Inferior parietal cortex (tissue), 1 donor: ENCODE measurements at regions not wholly inside any gene's neighbourhood (a gene's known extent, or its start where the extent isn't known, plus 50 kb on each side); places are given as distances from the start of the nearest gene placed in this dataset.

ENCODE experiments used
- DNase-seq: peaks from one replicate; pipeline ENCODE4 v3.0.0-alpha.2; 2016; ENCODE audit errors: extremely low spot score

DNA sequence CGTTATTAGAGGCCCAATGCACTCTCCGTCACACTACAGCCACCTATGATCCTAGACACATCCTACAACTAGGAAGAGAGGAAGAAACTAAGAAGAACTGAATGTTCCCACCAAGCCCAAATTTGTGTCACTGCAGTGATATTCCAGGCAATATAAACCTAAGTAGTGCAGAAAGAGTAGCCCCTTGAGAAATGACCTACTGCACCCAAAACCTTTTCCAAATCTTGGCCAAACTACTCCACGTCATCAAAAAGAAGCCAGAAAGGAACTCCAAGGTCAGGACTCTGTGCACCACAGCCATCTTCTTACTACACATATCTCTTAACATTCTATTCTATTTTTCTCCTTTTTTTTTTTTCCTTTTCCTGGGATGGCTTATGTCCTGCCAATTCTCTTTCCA lies 60.2 kb downstream of the ADAMTS1 start:
- no peak for DNase-seq

DNA sequence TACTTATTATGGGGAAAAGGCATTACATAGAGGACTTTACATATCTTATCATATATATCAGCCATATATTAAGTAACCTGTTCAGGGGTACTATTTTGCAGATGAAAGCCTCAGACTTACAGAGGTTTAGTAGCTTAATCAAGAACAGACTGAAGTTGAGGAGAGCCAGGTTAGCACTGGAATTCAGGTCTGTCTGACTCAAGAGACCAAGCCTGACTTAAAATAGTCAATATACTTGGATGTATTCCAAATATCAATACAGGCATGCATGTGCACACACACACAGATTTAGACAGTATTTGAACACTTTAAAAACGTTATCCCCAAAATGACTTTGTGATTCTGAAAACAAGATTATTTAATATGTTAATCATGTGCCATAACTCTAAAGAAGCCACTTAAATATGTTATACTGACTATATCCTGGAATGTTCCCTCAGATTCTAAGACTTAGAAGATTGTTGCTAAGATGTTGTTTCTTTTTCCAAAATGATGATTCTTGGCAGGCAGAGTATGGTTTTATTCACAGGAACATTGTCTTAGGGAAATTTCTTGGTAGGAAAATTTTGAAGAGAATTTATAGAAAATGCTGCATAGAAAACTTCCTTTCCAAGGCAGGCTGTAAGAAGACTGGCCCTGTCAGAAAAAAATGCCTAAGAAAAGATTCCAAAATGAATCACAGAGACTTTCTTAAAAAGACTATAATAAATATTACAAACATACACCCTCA lies 61.6 kb downstream of the ADAMTS1 start:
- DNase-seq = peak; percentile 60

DNA sequence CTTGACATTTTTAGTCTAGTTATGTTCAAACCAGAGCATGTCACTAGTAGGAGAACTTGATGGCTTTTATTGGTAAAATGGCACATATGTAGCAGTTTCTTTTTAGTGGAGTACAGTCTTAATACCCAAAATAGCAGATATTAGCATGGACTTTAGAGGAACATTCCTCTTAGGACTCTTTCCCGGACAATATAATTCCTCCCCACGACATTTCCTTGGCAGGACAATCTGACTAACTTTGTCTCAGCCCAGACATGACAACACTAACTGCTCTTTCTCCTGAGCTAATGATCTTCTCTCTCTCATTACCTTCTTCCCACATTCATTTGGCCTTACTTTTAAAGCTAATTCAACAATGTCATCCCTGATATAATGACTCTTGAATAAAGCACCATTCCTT lies 62.5 kb downstream of the ADAMTS1 start:
- DNase-seq = no peak

DNA sequence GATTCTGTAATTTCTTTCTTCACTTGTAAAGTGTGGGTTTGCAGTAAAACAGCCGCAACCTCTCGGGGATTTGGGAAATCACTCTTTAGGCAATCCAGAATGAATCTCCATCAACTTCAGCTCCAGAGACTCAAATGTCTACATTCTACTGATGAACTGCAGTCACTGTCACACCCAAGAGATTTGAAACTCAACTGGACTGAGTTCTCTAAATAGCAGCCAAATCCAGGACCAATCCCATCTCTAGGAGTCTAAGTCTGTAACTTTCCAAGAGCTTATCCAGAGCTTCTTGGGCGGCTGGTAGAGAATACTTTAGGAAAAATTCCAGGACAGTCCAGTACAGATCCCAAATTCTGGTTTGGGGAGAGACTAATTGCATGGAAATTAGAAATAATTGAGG lies 62.9 kb downstream of the ADAMTS1 start:
- DNase-seq = no peak

DNA sequence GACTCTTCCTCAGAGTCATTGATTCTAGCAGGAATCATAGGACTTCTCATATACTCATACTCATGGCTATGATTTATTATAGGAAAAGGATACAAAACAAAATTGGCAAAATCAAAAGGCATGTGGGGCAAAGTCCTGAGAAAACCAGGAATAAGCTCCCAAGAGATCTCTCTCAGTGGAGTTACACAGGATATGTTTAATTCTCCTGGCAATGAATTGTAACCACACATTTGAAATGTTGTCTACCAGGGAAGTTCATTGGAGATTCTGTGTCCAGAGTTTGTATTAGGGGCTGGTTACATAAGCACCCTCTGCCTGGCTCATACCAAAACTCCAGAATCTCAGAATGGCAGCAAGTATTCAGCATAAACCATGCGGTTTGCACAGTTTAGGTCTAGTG lies 63.9 kb downstream of the ADAMTS1 start:
- no peak for DNase-seq

DNA sequence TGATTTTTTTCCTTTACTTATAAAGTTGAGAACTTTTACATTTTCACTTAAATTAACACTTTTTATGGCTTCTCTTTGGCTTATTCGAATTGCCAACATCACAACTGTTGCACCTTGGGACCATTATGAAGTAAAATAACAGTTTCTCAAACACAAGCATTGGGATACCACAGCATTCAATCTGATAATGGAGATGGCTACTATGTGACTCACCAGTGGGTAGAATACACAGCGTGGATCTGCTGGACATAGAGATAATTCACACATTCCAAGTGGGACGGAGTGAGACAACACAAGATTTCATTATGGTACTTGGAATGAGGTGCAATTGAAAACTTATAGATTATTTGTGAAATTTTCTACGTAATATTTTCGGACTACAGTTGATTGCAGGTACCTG lies 68.0 kb downstream of the ADAMTS1 start:
- no peak for DNase-seq

DNA sequence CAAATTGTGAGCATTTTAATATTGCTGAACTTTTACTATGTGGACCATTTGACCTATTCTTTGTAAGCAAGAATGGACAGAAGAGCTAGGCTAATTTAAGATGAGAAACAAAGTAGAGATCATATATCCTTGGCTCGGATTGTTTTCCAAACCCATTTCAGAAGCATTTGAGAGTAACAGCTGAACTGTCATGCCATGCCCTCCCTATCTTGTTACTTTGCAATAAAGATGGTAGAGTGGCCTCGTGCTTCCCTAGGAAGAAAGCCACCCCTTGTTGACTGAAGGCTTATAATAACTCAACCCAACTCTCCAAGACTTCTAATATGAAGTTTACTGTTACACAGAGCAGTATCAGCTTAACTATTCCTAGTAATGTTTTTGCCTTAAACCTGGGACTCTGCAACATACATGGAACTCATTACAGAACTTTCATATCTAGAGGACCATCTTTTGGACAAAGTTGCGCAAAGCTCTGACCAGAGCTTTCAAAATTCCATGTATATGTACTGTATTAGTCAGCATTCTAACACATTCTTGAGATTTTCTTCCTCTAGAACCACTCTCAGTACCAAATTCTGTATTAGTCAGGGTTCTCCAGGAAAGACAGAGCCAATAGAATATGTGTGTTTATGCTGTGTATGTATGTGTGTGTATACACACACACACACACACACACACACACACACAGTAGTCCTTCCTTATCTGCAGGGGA lies 68.7 kb downstream of the ADAMTS1 start:
- no peak for DNase-seq

DNA sequence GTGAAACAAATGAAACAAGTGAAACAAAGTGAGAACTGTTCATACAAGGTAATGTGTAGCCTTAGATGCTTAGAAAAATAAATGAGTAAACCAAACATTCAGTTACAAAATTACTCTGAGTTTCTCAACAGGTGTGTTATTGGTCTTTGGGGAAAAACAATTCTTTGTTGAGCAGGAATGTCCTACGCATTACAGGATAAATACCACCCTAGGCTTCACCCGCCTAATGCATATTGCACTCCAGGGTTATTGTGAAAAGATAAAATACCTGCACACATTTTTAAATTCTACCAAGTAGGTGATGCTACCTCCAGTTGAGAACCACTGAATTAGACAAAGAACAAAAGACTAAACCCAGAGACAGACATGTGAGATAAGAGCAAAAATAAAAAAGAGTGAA lies 72.2 kb downstream of the ADAMTS1 start:
- DNase-seq = no peak

DNA sequence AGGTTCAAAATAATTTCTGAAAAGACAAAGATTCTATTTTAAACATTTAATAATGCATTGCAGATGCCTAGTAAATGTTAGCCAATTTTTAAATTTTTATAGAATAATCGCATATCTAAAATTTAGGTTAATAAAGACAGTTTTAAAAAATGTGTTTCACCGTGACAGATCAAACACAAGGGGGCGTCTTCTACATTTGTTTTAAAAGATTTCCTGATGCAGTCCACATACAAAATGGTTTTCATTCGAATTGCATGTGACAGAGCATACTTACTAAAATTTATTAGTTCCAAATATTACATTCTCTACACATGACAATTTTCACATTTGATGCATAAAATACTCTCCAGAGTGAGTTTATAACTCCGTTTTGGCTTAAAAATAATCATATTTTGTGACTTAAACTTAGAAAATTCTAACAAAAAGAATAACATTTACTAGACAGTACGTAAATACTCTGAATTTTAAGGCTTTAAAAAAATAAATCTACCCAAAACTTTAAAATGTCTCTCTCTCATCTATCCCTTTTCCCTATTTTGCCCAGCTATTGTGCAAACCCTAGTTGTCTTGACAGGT lies 75.5 kb downstream of the ADAMTS1 start:
- DNase-seq = peak; percentile 73

DNA sequence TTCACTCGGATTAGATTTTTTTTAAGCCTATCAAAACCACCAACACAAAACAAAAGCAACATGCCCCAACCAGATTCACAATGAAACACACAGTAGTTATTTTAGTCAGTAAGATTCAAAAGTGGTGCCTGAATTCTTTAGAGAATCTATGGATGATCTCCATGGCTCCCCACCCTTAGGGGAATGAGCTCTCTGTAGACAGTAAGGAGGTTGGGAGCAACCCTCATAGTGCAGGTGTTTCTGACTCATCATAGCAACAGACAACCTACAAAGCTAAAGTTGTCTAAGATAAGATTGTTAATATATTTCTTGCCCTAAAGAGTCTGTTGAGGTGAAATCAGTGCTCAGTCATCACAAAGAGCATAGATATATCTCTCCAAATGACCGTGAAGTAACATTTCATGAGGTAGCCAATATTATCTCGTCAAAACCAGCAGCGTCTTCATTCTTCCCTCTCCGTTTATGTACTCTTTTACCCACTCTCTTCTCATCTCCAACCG lies 78.3 kb downstream of the ADAMTS1 start:
- no peak for DNase-seq

DNA sequence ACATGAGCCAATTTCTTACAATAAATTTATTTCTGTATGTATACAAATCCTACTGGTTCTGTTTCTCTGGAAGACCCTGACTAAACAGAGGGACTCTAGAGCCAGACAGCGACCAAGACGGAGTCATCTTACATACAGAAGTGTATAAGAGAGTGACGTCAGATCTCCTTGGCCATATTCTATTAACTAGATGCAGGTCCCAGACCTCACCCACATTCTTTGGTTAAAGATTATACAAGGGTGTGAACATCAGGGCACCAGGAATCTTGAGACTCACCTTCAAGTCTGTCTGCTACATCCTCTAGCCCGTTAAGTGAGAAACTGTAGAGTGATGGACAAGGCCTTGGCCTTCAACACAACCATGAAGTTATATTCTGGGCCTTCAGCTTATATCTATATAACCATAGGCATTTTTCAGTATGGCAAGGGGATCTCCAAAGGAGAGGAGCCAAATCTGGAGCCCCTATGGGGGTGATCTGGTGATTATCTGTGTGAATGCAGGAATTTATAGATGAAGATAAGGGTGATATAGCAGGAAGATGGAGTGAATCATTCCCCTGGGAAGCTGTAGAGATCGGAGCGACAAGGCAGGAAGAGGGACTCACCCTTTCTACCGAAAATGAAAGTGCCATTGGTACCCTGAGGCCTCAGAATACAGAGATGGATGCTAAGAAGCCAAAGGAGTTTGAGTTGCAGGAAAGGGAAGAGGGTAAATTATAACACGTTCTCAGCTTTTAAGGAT lies 83.9 kb downstream of the ADAMTS1 start:
- no peak for DNase-seq

DNA sequence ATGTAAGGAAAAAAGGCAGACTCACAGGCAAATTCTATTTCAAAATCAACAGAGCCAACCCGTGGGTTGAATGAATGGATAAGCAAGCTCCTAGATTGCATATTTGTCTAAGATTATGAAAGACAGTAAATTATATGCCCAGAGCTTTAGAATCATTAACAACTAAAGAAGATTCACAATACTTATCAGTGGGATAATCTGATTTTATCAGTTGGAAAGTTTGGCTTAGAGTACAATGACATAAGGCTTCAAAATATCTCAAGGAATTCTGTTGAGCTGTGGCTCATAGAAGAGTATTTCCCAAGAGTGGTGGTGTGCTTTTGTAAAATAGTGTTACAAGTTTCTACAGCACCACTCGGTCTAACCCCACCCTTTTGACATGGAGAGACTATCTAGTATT lies 85.5 kb downstream of the ADAMTS1 start:
- DNase-seq = no peak

DNA sequence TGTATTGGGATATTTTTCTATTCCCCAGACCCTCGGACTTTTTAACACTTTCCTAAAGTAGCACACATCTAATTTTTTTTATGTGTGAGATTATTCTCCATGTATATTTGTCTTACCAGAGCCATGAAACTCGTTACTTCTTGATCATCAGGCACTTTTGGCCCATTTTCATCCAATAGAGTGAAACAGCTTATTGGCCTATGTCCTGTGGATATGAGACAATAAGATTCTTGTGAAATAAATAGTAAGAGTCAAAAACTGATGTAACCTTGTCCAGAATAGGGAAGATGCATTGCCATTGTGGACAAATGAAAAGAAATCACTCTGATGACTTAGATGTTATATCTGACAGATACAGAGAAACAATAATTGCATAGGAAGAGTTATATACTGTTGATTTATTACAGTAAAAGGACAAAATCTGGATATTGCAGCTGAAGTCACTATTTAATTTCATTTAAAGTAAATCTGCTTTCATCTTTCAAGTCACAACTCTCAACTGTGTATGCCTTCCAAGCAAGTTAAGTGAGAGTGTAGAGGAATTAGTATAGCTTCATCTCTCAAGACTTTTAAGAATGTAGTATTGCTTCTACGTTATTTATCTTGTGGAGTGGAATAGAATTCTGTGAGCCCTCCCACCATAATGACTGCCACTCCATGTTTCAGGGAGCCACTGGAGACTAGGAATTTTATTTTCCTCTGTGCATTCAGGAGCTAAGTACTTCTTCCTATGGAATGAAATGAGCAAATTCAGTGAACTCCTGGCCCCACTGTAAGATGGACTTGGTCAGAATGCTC lies 86.9 kb downstream of the ADAMTS1 start:
- DNase-seq = no peak

DNA sequence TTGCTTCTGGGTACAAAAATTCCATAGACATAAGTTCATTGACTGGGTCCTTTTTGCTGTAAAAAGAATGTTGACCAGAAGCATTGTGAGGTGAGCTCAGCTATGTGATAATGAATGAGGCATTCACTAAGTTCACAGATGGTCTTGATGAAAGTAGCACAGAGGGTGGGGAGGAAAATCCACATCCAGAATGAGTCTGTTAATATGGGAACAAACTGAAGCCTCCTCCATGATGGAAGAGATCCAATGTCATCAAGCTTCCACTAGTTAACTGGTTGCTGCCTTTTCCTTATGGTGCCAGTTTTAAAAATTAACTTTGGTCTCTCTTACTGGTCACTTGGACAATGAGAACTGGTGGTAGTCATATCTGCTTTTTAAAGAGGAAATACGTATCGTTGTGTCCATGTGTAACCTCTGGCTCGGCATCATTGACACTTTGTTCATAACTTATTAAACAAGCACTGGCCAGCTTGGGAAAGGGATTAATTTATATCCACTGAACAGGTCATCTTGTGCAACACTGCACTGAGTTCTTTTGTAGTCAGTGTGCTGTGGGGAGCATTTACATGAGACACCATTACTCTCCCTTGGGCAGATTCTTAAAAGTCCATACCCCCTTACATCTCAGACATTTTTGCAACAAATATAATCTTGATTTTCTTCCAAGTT lies 88.6 kb downstream of the ADAMTS1 start:
- no peak for DNase-seq

DNA sequence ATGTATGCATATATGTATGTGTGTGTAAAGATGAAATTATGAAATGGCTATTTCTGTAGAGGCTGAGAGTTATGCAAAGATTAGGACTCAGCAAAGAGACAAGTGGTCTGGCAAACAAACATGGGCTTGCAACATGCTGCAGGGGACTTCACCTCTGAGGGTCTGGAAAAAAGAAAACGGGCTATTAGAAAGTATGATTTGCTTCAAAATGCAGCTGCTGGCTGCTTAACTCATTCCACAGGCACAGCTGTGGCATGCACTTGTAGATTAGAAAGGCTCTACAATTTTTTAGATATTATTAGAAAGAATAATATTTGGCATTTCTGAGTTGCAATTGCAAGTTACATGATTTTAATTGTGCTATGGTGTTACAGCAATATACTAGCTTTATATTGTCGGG lies 90.4 kb downstream of the ADAMTS1 start:
- DNase-seq = no peak

DNA sequence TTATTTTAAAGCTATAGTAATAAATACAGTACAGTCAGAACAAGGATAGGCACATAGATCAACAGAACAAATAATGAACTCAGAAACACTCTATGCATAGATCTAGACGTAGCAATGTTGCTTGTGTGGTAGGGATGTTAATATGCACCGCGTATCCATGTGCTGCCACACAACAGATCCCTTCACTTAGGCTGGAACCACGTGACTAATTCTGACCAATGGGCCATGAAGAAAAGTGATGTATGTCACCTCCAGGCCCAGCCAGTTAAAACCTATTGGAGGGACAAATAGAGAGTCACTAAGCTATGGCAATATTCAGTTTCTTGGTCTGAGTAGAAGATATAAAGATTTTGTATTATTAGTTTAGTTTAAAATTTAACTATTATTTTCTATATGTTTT lies 91.4 kb downstream of the ADAMTS1 start:
- DNase-seq = no peak

DNA sequence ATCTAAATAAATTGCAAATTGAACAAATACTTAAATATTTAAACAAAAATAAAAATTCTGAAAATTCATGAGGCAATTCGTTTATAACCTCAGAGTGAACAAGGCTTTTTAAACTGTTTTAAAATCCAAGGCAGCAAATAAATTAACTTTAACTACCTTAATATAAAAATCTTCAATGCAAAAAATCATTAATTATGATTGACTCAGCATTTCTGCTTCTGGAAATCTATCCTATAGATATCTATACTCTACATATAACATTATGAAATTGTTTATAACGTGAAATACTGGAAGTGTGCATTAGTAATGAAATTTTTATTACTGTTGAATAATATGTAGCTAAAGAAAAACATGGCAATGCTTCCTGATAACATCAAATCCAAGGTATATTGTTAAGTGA lies 92.4 kb downstream of the ADAMTS1 start:
- no peak for DNase-seq

DNA sequence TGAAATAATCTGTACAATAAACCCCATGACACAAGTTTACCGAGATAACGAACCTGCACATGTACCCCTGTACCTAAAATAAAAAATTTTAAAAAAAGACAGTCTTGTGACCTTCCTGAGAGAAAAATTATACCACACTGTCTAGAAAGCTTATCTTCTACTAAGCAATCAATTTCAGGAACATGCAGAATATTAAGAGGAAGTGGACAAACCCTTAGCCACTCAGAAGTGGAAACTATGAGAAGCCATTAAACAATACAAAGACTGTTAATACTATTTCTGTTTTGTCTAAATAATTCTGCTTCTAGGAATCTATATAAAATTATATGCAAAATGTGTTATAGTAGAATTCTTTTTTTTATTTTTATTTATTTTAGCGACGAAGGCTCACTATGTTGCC lies 93.9 kb downstream of the ADAMTS1 start:
- DNase-seq = no peak

DNA sequence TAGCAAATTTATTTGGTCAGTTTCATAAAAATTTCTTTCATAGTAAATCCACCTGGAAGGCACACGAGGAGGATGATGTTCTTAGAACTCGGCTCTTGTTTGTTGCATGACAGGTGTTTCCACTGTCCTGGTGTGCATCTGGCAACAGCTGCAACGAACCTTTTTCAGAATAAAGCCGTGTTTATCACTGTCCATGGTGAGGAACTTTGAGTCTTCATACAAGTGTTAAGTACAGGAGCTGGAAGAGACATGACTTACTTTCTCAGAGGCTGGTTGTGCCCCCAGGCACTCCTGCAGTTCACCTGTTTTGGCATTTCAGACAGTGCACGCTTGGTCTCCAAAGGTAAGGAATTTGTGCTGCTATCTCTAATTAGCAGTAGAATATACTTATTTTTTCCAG lies 97.1 kb downstream of the ADAMTS1 start:
- no peak for DNase-seq

DNA sequence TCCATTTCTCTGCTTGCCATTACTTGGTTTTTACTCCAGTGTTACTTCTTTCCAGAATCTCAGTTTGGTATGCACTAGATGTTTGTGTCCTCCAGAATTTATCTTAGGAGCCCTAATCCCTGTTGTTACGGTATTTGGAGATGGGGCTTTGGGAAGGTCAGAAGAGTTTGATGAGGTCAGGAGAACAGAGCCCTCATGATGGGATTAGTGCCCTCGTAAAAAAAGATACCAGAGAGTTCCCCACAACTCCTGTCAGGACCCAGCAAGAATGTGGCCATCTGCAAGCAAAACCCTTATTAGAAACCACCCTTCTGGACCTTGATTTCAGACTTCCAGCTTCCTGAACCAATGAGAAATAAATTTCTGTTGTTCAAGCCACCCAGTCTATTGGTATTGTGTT lies 98.0 kb downstream of the ADAMTS1 start:
- no peak for DNase-seq

DNA sequence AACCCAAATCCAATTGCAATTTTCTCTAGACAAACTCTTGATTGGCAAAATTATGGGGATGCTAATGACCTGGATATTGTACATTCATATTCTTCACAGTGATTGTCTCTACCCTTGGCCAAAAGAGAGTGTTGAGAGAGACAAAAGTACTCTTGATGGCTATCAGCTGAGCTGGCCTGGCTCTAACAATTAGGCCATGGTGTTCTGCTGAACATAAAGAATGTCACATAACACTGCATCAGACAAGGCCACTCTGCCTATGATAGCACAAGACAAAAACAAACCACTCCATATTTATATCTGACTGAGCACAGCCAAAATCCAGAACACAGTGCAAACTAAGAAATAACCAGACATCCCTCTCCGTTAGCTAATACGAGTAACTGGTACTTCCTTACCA lies 101.7 kb downstream of the ADAMTS1 start:
- DNase-seq = peak; percentile 56
